Vagina (tissue), 2 donors: ENCODE measurements at regions not wholly inside any gene's neighbourhood (a gene's known extent, or its start where the extent isn't known, plus 50 kb on each side); places are given as distances from the start of the nearest gene placed in this dataset.

Source experiments
- POLR2A ChIP-seq, 2 donors: fragments of 450-650 bp; IDR thresholded peaks; one replicate each; pipeline ENCODE4 v1.6.1; 2017; ENCODE audit warnings: antibody characterized with exemption in 2 of 2, mild to moderate bottlenecking in 2 of 2, moderate library complexity in 2 of 2
- TF ChIP-seq, protein P1 (sequence below), 3 experiments: fragments of 450-650 bp in 2 of 3; fragments of 200-600 bp in 1 of 3; sonication (generic) in 1 of 3; IDR thresholded peaks; one replicate each; pipeline ENCODE4 v1.5.1; 2017 to 2019; ENCODE audit warnings: antibody characterized with exemption in 3 of 3, mild to moderate bottlenecking in 2 of 3, moderate library complexity in 2 of 3

DNA sequence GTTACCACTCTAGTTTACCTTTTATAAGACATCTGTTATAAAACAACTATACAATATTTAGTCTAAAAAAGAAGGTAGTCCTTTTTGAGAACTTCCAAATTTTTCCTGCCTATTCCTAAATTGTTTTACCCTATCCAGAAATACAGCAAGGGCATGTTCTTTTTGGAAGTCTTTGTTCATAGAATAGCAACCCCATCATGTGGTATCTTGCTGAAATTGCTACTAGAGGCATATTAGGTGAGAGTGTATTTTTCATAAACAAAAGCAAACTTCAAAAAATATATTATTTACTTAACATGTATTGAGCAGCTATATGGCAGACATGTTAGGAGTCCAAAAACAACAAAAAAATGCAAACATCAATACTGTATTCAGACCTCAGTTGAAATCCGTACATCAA lies 371.8 kb upstream of the NRSN1 start:
- TF ChIP-seq, protein P1, sequence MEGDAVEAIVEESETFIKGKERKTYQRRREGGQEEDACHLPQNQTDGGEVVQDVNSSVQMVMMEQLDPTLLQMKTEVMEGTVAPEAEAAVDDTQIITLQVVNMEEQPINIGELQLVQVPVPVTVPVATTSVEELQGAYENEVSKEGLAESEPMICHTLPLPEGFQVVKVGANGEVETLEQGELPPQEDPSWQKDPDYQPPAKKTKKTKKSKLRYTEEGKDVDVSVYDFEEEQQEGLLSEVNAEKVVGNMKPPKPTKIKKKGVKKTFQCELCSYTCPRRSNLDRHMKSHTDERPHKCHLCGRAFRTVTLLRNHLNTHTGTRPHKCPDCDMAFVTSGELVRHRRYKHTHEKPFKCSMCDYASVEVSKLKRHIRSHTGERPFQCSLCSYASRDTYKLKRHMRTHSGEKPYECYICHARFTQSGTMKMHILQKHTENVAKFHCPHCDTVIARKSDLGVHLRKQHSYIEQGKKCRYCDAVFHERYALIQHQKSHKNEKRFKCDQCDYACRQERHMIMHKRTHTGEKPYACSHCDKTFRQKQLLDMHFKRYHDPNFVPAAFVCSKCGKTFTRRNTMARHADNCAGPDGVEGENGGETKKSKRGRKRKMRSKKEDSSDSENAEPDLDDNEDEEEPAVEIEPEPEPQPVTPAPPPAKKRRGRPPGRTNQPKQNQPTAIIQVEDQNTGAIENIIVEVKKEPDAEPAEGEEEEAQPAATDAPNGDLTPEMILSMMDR (IDR thresholded peaks at IDR 0.05) = no peak
- TF ChIP-seq POLR2A (IDR thresholded peaks at IDR 0.05) = no peak
